GM10248 (cell line): ENCODE measurements at regions not wholly inside any gene's neighbourhood (a gene's known extent, or its start where the extent isn't known, plus 50 kb on each side); places are given as distances from the start of the nearest gene placed in this dataset.

Experiments
- CTCF ChIA-PET: fragments of 300-600 bp; sonication (Branson Sonifier 250); formaldehyde crosslinking; extraction: SDS; loops from one replicate; lab custom pipeline; 2021; ENCODE audit warnings: antibody characterized with exemption; lab: Yijun Ruan, JAX
- POLR2A ChIA-PET: fragments of 350-650 bp; sonication (Branson Sonifier 250); formaldehyde crosslinking; extraction: SDS; loops from one replicate; lab custom pipeline; 2020; ENCODE audit warnings: antibody characterized with exemption; lab: Yijun Ruan, JAX
- DNase-seq: peaks from one replicate; pipeline ENCODE4 v3.0.0; 2012; ENCODE audit errors: extremely low spot score
- TF ChIP-seq, protein P1 (sequence below): IDR thresholded peaks from 2 replicates; pipeline ENCODE4 v1.5.1; 2012; ENCODE audit warnings: mild to moderate bottlenecking, low read depth; ENCODE audit errors: extremely low read depth, missing control alignments, control extremely low read depth

DNA sequence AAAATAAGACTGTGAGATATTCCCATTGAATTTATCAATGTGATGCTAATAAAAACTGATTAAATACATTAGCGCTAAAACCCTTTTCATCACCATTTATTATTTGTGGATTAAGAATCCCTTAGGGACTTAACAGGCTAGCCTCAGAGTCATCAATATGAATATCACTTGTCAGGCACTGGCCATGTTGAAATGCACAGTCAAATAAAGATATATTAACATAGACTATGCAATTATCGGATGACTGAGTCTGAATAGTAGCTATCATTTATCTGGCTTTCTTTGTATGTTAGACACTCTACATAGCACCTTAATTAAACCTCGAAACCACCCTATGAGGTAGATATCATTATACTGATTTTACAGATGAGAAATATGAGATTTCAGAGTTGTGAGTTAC, 213.6 kb downstream of the RDH14 start:
- POLR2A ChIA-PET, result no interaction called here
- CTCF ChIA-PET, result interaction anchor here (0.5 kb wide), 1 partner anchor 31 kb away, joined by 3 read pairs; no protein-coding TSS in a partner anchor
- TF ChIP-seq, protein P1, sequence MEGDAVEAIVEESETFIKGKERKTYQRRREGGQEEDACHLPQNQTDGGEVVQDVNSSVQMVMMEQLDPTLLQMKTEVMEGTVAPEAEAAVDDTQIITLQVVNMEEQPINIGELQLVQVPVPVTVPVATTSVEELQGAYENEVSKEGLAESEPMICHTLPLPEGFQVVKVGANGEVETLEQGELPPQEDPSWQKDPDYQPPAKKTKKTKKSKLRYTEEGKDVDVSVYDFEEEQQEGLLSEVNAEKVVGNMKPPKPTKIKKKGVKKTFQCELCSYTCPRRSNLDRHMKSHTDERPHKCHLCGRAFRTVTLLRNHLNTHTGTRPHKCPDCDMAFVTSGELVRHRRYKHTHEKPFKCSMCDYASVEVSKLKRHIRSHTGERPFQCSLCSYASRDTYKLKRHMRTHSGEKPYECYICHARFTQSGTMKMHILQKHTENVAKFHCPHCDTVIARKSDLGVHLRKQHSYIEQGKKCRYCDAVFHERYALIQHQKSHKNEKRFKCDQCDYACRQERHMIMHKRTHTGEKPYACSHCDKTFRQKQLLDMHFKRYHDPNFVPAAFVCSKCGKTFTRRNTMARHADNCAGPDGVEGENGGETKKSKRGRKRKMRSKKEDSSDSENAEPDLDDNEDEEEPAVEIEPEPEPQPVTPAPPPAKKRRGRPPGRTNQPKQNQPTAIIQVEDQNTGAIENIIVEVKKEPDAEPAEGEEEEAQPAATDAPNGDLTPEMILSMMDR, result no peak
- no peak for DNase-seq

DNA sequence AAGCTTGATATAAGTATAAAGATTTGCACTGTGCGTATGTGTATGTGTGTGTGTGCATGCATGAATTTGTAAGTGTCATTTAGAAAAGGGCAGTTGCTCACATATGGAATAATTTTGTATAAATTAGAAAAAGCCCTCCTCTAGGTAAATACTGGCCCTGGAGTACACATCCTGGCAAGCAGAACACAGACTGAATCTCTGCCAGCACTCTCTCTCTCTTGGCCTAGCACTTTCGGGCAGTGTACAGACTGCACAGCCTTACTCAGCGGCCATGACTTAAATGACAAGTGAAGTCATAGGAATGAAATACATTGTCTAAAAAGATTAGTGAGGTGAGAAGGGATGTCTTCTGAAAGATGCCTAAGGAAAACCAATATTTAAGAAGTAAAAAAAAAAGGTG, 214.1 kb downstream of the RDH14 start:
- DNase-seq, result no peak
- POLR2A ChIA-PET, result no interaction called here
- CTCF ChIA-PET, result interaction anchor here (0.5 to 0.8 kb wide), 2 partner anchors 13 to 31 kb away, joined by 3 read pairs; no protein-coding TSS in a partner anchor
- TF ChIP-seq, protein P1, result no peak

DNA sequence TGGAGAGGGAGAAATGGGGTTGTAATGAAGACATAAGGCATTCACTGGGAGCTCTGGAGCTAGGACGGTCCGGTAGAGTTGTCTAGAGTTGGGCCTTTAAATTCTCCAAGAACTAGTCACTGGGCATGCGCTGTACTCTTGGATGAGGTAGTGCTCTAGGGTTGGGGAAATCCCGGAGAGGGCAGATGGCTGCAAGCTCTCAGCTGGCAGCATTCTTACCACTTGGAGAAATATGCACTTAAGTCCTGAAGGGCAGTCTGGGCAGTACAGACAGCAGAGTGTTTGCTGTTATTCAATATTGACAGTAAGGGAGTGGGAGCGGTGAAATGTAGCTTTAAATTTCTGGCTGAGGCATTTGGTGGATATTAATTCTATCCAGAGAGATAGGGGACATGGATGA, 214.6 kb downstream of the RDH14 start:
- no peak for DNase-seq
- POLR2A ChIA-PET, result no interaction called here
- CTCF ChIA-PET, result interaction anchor here (0.8 kb wide), 1 partner anchor 12 kb away, joined by 3 read pairs; no protein-coding TSS in a partner anchor
- TF ChIP-seq, protein P1, result no peak

DNA sequence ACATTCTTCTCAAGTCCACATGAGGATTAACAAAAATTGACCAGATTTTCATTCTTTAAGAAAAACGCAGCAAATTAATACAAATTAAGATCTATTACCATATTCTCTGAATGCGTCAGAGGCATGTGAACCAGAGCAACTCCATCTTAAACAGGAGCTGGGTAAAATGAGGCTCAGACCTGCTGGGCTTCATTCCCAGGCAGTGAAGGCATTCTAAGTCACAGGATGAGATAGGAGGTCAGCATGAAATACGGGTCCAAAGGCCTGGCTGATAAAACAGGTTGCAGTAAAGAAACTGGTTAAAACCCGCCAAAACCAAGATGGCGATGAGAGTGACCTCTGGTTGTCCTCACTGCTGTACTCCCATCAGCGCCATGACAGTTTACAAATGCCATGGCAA, 217.6 kb downstream of the RDH14 start:
- ChIA-PET POLR2A (no interaction called here), CTCF (interaction anchor here (1.0 kb wide), 1 partner anchor 23 kb away, joined by 3 read pairs; no protein-coding TSS in a partner anchor)
- no peak for DNase-seq
- TF ChIP-seq, protein P1, result no peak

DNA sequence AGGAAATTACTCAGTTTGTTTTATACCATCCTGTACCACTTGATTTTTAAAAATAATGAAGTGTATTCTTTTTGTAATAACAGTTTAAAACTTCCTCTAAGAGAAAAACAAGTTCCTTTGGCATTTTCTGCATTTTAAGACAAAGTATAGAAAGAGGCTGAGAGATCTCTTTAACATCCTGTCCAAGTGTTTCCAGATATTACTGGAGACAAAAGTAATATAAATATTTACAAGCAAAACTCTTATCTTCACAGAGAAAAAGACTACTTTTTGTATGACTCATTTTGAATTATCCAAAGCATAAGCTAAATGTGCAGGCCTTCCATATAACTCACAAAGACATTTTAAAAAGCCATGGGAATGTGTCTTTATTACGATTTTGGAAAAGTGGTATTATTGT, 221.1 kb downstream of the RDH14 start:
- TF ChIP-seq, protein P1, result no peak
- DNase-seq, result no peak
- POLR2A ChIA-PET, result no interaction called here
- CTCF ChIA-PET, result no interaction called here

DNA sequence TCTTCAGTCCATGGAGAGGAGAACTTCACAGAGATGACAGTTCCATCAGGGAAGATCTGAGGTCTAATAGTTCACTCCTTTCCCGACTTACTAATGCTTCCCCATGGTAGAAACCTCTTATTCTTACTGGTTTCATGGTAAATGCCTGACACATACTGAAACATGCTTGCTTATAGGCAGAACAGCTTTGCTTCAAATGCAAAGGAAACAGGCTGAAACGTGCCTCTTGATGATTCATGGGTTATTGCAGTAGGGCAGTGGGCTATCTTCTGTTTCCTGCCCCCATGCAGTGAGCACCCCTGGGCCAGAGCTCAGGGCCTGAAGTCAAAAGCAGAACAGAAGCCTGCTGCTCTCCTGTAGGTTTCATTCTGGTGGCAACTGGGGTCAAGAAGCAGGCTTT, 223.5 kb downstream of the RDH14 start:
- POLR2A ChIA-PET, result no interaction called here
- no peak for DNase-seq
- CTCF ChIA-PET, result interaction anchor here (1.4 kb wide), 1 partner anchor 19 kb away, joined by 4 read pairs; no protein-coding TSS in a partner anchor
- TF ChIP-seq, protein P1, result no peak
